HepG2 (cell line): ENCODE measurements at regions not wholly inside any gene's neighbourhood (a gene's known extent, or its start where the extent isn't known, plus 50 kb on each side); places are given as distances from the start of the nearest gene placed in this dataset.

Source experiments
- ATAC-seq: fragments of 200-7000 bp; cut with Tn5 transposase; 3 replicates; pipeline ENCODE4 v1.9.1; 2020; ENCODE audit warnings: mild to moderate bottlenecking, moderate library complexity
- BruUV-seq: library from RNA; stranded (reverse); fragments of 400-500 nt; replicated peaks from 2 replicates; lab custom pipeline; 2021; lab: Mats Ljungman, UMichigan
- CTCF ChIA-PET: fragments of 300-600 bp; formaldehyde crosslinking; extraction: SDS; loops from one replicate; lab custom pipeline; 2021; ENCODE audit warnings: low total read pairs, inconsistent platforms, low intra/inter-chr PET ratio; lab: Yijun Ruan, JAX
- POLR2A ChIA-PET: fragments of 350-600 bp; sonication (Branson Sonifier 250); formaldehyde crosslinking; loops from one replicate; lab custom pipeline; 2020; ENCODE audit warnings: antibody characterized with exemption, inconsistent platforms; lab: Yijun Ruan, JAX
- DNase-seq: peaks from one replicate; pipeline ENCODE4 v3.0.0-alpha.2; 2015; ENCODE audit warnings: low spot score
- FAIRE-seq: peaks from 3 replicates; lab custom pipeline; 2011; peaks lifted over from hg19 to GRCh38; lab: Jason Lieb, UNC
- H2AFZ ChIP-seq: one replicate; pipeline ENCODE4 v1.6.1; 2011; ENCODE audit warnings: low read length, inconsistent platforms
- H3K27ac ChIP-seq: fragments of 300-600 bp; 3 replicates; pipeline ENCODE4 v1.8.0; 2011; ENCODE audit warnings: mixed run types, mild to moderate bottlenecking, mixed read lengths, low read length, inconsistent platforms; ENCODE audit not compliant: insufficient read depth; ENCODE audit errors: extremely low read length
- H3K27me3 ChIP-seq, 2 experiments: fragments of 200-600 bp in 1 of 2; 2 replicates in 1 of 2; 3 replicates in 1 of 2; pipeline versions ENCODE4 v1.6.0 to v1.8.0; 2011; ENCODE audit warnings: low read length in 2 of 2, mild to moderate bottlenecking in 2 of 2, moderate library complexity in 2 of 2, inconsistent platforms in 1 of 2; ENCODE audit not compliant: insufficient read depth in 2 of 2, control insufficient read depth in 1 of 2
- H3K36me3 ChIP-seq, 2 experiments: fragments of 200-600 bp in 1 of 2; replicated peaks in 1 of 2; 2 replicates in 1 of 2; 3 replicates in 1 of 2; pipeline versions ENCODE4 v1.5.1 to v1.8.0; 2011; ENCODE audit warnings: low read length in 2 of 2, inconsistent platforms in 1 of 2; ENCODE audit not compliant: insufficient read depth in 2 of 2, control insufficient read depth in 1 of 2
- H3K4me1 ChIP-seq: 2 replicates; pipeline ENCODE4 v1.5.1; 2012; ENCODE audit warnings: low read length, inconsistent platforms; ENCODE audit not compliant: insufficient read depth
- H3K4me2 ChIP-seq: 2 replicates; pipeline ENCODE4 v1.6.0; 2011; ENCODE audit warnings: low read depth, low read length, inconsistent platforms
- H3K4me3 ChIP-seq, 3 experiments: fragments of 200-600 bp in 1 of 3; sonication (generic), shearing (Covaris generic) in 1 of 3; replicated peaks in 1 of 3; 2 replicates each; pipeline ENCODE4 v1.5.1; 2011 to 2016; ENCODE audit warnings: low read length in 3 of 3, inconsistent platforms in 2 of 3, low read depth in 2 of 3, mild to moderate bottlenecking in 2 of 3, control low read depth in 1 of 3, mixed read lengths in 1 of 3; ENCODE audit not compliant: insufficient read depth in 1 of 3
- H3K79me2 ChIP-seq: one replicate; pipeline ENCODE4 v1.6.1; 2011; ENCODE audit warnings: low read length, inconsistent platforms; ENCODE audit not compliant: insufficient read depth
- H3K9ac ChIP-seq: 2 replicates; pipeline ENCODE4 v1.6.0; 2011; ENCODE audit warnings: mild to moderate bottlenecking, low read depth, low read length, inconsistent platforms; ENCODE audit not compliant: insufficient read depth
- H3K9me3 ChIP-seq: 2 replicates; pipeline ENCODE4 v1.5.1; 2012; ENCODE audit warnings: mild to moderate bottlenecking, low read length
- H4K20me1 ChIP-seq: 2 replicates; pipeline ENCODE4 v1.6.0; 2011; ENCODE audit warnings: inconsistent platforms, mild to moderate bottlenecking, low read length, moderate library complexity; ENCODE audit not compliant: insufficient read depth
- ARNTL ChIP-seq: sonication (generic); formaldehyde crosslinking; IDR thresholded peaks from 2 replicates; pipeline ENCODE4 v1.4.0; 2020; ENCODE audit warnings: mild to moderate bottlenecking, missing genetic modification reagents
- ATF4 ChIP-seq, 2 experiments: fragments of 450-650 bp in 1 of 2; sonication (generic) in 1 of 2; formaldehyde crosslinking; IDR thresholded peaks; 2 replicates each; pipeline versions ENCODE4 v1.5.0 to v1.8.0; 2020 to 2022; ENCODE audit warnings: mild to moderate bottlenecking in 1 of 2, missing genetic modification reagents in 1 of 2
- ATF5 ChIP-seq: sonication (generic); formaldehyde crosslinking; IDR thresholded peaks from 2 replicates; pipeline ENCODE4 v1.4.0; 2020; ENCODE audit warnings: mild to moderate bottlenecking, low read depth, missing genetic modification reagents
- ERF ChIP-seq: IDR thresholded peaks from 2 replicates; pipeline ENCODE4 v1.6.1; 2018; ENCODE audit warnings: missing biosample characterization, missing genetic modification reagents
- GABPB1 ChIP-seq: IDR thresholded peaks from 2 replicates; pipeline ENCODE4 v1.6.1; 2016; ENCODE audit warnings: mild to moderate bottlenecking, missing genetic modification reagents, moderate library complexity, missing compliant biosample characterization
- HIVEP1 ChIP-seq: sonication (generic); formaldehyde crosslinking; IDR thresholded peaks from 2 replicates; pipeline ENCODE4 v1.4.0; 2020; ENCODE audit warnings: mild to moderate bottlenecking, missing genetic modification reagents
- TFDP2 ChIP-seq: sonication (generic); formaldehyde crosslinking; IDR thresholded peaks from 2 replicates; pipeline ENCODE4 v1.4.0; 2020; ENCODE audit warnings: missing genetic modification reagents
- ZNF460 ChIP-seq: sonication (generic); formaldehyde crosslinking; IDR thresholded peaks from 2 replicates; pipeline ENCODE4 v1.5.1; 2020; ENCODE audit warnings: missing genetic modification reagents, mild to moderate bottlenecking, borderline replicate concordance
- ZNF513 ChIP-seq: sonication (generic); formaldehyde crosslinking; conservative IDR thresholded peaks from 2 replicates; pipeline ENCODE4 v1.5.0; 2020; ENCODE audit warnings: missing genetic modification reagents
- ZNF547 ChIP-seq: sonication (generic); formaldehyde crosslinking; IDR thresholded peaks from 2 replicates; pipeline ENCODE4 v1.5.1; 2020; ENCODE audit warnings: mild to moderate bottlenecking, missing genetic modification reagents
- ZNF607 ChIP-seq: sonication (generic); formaldehyde crosslinking; IDR thresholded peaks from 2 replicates; pipeline ENCODE4 v1.5.1; 2020; ENCODE audit warnings: missing genetic modification reagents, mild to moderate bottlenecking, borderline replicate concordance
- ZNF75D ChIP-seq: sonication (generic); formaldehyde crosslinking; IDR thresholded peaks from 2 replicates; pipeline ENCODE4 v1.8.1; 2023; ENCODE audit warnings: missing genetic modification reagents, mild to moderate bottlenecking, borderline replicate concordance
- ZNF766 ChIP-seq: sonication (generic); formaldehyde crosslinking; IDR thresholded peaks from 2 replicates; pipeline ENCODE4 v1.5.0; 2020; ENCODE audit warnings: missing genetic modification reagents, borderline replicate concordance
- in situ Hi-C: cut with HindIII; loops from 2 replicates; pipeline ENCODE4 v1.10.0; 2017; ENCODE audit warnings: low pct_unique_long_range_greater_than_20kb; ENCODE audit not compliant: extremely low pct_ligation_motif_present
- intact Hi-C: fragments of 100-400 bp; cut with micrococcal nuclease; formaldehyde crosslinking; loops from one replicate; pipeline ENCODE4 v1.10.0; 2022; ENCODE audit not compliant: unreplicated experiment
- TF ChIP-seq, protein P1 (sequence below): fragments of 450-650 bp; IDR thresholded peaks from 2 replicates; pipeline ENCODE4 v1.6.1; 2017
- TF ChIP-seq, protein P2 (sequence below): sonication (generic); formaldehyde crosslinking; IDR thresholded peaks from 2 replicates; pipeline ENCODE4 v1.4.0; 2020; ENCODE audit warnings: mild to moderate bottlenecking, missing genetic modification reagents
- TF ChIP-seq, protein P3 (sequence below): sonication (generic); formaldehyde crosslinking; IDR thresholded peaks from 2 replicates; pipeline ENCODE4 v1.5.0; 2020; ENCODE audit warnings: missing genetic modification reagents

- TF ChIP-seq, protein P1, sequence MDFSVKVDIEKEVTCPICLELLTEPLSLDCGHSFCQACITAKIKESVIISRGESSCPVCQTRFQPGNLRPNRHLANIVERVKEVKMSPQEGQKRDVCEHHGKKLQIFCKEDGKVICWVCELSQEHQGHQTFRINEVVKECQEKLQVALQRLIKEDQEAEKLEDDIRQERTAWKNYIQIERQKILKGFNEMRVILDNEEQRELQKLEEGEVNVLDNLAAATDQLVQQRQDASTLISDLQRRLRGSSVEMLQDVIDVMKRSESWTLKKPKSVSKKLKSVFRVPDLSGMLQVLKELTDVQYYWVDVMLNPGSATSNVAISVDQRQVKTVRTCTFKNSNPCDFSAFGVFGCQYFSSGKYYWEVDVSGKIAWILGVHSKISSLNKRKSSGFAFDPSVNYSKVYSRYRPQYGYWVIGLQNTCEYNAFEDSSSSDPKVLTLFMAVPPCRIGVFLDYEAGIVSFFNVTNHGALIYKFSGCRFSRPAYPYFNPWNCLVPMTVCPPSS: no peak
- TF ChIP-seq, protein P2, sequence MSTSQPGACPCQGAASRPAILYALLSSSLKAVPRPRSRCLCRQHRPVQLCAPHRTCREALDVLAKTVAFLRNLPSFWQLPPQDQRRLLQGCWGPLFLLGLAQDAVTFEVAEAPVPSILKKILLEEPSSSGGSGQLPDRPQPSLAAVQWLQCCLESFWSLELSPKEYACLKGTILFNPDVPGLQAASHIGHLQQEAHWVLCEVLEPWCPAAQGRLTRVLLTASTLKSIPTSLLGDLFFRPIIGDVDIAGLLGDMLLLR (CRISPR knock-in tag): no peak
- TF ChIP-seq ZNF75D (CRISPR knock-in tag): no peak
- TF ChIP-seq ERF (CRISPR knock-in tag): no peak
- no peak for TF ChIP-seq ZNF513
- TF ChIP-seq ZNF766 (CRISPR knock-in tag): no peak
- TF ChIP-seq ZNF460 (CRISPR knock-in tag): no peak
- TF ChIP-seq, protein P3, sequence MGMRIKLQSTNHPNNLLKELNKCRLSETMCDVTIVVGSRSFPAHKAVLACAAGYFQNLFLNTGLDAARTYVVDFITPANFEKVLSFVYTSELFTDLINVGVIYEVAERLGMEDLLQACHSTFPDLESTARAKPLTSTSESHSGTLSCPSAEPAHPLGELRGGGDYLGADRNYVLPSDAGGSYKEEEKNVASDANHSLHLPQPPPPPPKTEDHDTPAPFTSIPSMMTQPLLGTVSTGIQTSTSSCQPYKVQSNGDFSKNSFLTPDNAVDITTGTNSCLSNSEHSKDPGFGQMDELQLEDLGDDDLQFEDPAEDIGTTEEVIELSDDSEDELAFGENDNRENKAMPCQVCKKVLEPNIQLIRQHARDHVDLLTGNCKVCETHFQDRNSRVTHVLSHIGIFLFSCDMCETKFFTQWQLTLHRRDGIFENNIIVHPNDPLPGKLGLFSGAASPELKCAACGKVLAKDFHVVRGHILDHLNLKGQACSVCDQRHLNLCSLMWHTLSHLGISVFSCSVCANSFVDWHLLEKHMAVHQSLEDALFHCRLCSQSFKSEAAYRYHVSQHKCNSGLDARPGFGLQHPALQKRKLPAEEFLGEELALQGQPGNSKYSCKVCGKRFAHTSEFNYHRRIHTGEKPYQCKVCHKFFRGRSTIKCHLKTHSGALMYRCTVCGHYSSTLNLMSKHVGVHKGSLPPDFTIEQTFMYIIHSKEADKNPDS (CRISPR knock-in tag): no peak
These were observed 160.9 kb upstream of the PIK3R1 start (continued) for GRCh38 chr5:68054638-68055037.

DNA sequence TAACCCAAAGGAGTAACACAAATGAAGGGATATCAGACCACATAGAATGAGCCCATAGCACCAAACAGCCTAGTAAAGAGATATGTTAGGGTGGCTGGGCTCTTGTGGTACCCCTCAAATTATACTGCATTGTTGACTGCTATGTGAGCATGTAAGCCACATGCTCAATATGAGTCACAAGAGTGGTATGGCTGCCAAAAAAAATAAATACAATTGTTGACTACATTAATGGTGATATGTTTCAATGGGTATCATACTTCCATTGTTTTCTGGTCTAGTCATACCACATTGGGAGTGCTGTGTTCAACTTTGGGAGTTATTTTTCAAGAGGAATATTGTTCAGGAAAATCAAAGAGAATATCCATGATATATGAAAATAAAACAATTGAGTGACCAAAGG lies 162.4 kb upstream of the PIK3R1 start:
- in situ Hi-C loops (no loop called here), intact Hi-C loops (no loop called here)
- no peak for FAIRE-seq
- no peak overlapping the region for H3K27ac ChIP-seq
- peaks cover 0 to 4% of the 10 kb centered on the region in 2 experiments; a peak in 1 of 5 replicates for H3K27me3 ChIP-seq
- no TSS peak for BruUV-seq
- H4K20me1 ChIP-seq: no peaks in the 10 kb centered on the region
- H3K4me3 ChIP-seq: no peak overlapping the region
- no peak overlapping the region for H3K9ac ChIP-seq
- no peak overlapping the region for H2AFZ ChIP-seq
- ChIA-PET POLR2A (no interaction called here), CTCF (no interaction called here)
- H3K4me2 ChIP-seq: no peak overlapping the region
- no peak for DNase-seq
- H3K36me3 ChIP-seq: no peaks in the 10 kb centered on the region
- no peak for ATAC-seq
- H3K9me3 ChIP-seq: peaks cover 14% of the 10 kb centered on the region
- no peaks in the 10 kb centered on the region for H3K79me2 ChIP-seq
- H3K4me1 ChIP-seq: no peaks in the 10 kb centered on the region
- TF ChIP-seq ARNTL (CRISPR knock-in tag) (no peak), GABPB1 (CRISPR knock-in tag) (no peak), ATF5 (no peak), ATF4 (CRISPR knock-in tag; IDR thresholded peaks at IDR 0.05) (no peak), ZNF607 (CRISPR knock-in tag) (no peak), HIVEP1 (CRISPR knock-in tag) (no peak), TFDP2 (CRISPR knock-in tag) (no peak), ZNF547 (CRISPR knock-in tag) (no peak)
